ENCODE measurements at regions not wholly inside any gene's neighbourhood (a gene's known extent, or its start where the extent isn't known, plus 50 kb on each side); places are given as distances from the start of the nearest gene placed in this dataset.

DNA sequence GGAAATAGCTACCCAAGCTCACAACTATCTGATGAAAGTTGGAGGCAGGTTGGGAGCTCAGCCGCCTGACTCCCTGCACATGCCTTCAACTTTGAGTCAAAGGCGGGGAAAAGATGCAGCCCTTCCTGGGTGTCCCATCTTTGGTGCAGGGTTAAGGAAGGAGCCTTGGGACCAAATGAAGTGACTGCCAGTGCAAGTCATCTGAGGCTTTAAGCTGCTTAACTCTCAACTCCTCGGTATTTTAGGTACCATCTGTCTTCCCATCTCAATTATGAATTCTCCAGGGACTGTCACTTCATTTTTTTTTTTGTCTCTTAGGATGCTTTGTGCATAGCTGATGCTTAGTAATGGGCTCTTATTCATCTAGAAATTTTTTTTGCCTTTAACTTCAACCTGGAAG, 408.8 kb upstream of the C2CD4B start:
- DNase-seq (ENCODE audit: low read depth) = no peak

DNA sequence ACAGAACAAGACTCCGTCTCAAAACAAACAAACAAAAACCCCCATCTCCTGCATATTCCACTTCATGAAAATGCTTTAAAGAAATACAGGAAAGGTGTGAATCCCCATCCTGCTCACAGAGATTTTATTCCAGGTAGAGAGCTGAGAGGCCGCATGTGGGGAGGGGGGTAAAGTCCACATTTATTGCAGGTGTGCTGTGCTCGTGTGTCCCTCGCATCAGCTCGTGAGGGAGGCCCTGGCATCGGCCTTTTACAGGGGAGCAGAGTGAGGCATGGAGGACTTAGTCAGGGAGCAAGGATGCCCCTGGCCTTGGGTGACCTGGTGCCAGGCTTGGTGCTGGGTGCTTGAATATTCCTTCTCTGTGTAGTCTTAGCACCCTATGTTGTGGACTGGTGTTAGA, 413.5 kb upstream of the C2CD4B start:
- no peak for DNase-seq (ENCODE audit: low read depth)

DNA sequence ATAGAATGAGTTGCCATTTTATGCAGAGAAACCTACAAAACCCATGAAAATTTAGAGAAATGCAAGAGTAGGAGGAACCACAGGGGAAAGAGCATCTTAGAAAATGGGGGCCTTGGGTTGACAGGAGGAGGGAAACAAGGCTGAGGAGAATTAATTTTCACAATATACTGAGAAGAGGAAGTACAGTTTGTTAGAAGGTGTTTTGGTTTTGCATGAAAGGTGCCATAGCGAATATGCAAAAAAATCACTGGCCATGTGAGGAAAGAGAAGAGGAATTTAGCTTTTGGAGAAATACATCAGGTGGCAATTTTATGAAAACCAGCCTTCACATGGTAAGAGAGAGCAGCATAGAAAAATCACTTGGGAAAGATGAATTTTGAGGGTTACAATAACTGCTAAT, 413.9 kb upstream of the C2CD4B start:
- DNase-seq (ENCODE audit: low read depth) = no peak

- DNase-seq (ENCODE audit: low read depth) = no peak
These were observed 414.8 kb upstream of the C2CD4B start for GRCh38 chr15:62579842-62580241.

- DNase-seq (ENCODE audit: low read depth) = no peak
These were observed 417.5 kb upstream of the C2CD4B start for GRCh38 chr15:62582580-62582979.

DNA sequence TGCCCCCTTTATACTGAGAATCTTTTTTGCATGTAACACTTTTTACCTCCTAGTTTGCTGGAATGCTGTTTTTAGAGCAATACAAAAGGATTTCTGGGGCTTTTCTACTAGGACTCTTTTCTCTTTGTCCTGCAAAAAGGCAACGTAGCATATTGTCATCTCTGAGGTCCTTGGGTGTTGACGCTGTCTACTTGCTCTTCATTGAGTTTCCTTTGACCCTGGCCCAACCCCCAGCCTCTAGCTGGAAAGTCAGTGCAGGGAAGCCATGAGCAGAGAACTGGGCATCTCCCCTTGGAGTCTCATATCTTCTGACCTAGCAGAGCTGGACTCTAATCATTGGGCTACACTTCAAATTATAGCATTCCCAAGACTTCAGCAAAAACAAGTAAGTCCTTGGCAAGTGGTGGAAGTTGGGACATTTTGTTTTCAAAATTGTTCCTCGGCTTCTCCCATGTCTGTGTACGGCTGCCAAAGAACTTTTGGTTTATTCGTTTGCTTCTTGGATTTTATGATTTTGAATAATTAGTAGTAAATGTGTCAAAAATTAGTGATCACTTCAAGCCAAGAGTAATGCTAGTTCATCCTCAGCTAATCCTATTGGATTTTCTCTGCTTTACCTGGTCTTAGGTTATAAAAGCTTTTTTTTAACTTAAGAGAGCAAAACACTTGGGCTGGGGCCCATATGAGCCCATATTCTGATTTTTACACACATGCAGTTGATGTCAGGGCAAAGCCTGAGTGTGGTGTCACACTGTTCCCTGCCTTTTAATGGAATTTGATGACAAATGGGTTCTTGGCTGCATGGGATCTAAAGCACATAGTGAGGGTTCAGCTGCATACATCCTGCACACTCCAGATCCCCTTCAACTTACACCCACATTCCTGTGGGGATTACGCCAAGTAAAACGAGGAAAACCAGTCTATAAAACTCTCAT, 419.5 kb upstream of the C2CD4B start:
- no peak for DNase-seq (ENCODE audit: low read depth)

GRCh38 chr15:62588938-62589670, 424.0 kb upstream of the C2CD4B start:
- no peak for DNase-seq (ENCODE audit: low read depth)

GRCh38 chr15:62591842-62592838, 427.1 kb upstream of the C2CD4B start:
- DNase-seq (ENCODE audit: low read depth) = peak; percentile 70

GRCh38 chr15:62592920-62593319, 427.8 kb upstream of the C2CD4B start:
- no peak for DNase-seq (ENCODE audit: low read depth)

GRCh38 chr15:62593681-62594399, 428.8 kb upstream of the C2CD4B start:
- peak; percentile 70 for DNase-seq (ENCODE audit: low read depth)

GRCh38 chr15:62598217-62598616, 433.1 kb upstream of the C2CD4B start:
- no peak for DNase-seq (ENCODE audit: low read depth)

- no peak for DNase-seq (ENCODE audit: low read depth)
These were observed 435.0 kb upstream of the C2CD4B start for GRCh38 chr15:62599791-62600777.

DNA sequence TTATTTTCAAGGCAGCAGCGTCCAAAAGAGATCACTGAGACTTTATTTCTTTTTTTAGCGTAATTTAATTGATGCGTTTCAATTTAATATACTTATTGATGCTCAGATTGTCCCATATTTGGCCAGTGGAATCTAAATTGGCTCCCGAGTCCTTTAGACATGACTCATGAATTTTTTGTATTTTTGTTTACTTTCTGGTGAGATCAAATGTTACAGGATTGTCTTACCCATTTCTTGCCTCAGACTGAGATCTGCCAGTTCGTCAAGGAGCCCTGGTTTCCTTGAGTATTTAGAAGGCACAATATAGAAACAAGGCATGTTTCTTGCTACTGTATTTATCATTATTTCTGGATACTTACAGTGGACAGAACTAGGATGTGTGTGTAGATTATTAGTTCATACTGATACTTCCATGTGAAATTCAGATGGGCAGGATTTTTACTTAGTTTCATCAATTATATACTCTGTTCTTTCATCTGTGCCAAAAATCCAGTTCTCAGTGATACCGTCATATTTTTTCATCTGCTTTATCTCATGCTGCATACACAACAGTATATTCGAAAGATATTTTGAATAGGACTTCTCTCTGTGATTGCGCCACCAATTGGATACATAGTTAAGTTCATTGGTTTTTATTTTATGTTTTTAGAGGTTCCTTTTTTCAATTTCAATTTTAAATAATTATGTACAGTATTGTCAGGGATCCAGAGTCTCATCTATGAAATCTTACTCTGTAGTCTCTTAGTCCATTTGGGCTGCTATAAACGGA, 436.9 kb upstream of the C2CD4B start:
- peak; percentile 62 for DNase-seq (ENCODE audit: low read depth)

- peak; percentile 64 for DNase-seq (ENCODE audit: low read depth)
These were observed 438.7 kb upstream of the C2CD4B start for GRCh38 chr15:62603742-62604141.

GRCh38 chr15:62605282-62605681, 437.3 kb upstream of the TPM1 start:
- DNase-seq (ENCODE audit: low read depth) = no peak

DNA sequence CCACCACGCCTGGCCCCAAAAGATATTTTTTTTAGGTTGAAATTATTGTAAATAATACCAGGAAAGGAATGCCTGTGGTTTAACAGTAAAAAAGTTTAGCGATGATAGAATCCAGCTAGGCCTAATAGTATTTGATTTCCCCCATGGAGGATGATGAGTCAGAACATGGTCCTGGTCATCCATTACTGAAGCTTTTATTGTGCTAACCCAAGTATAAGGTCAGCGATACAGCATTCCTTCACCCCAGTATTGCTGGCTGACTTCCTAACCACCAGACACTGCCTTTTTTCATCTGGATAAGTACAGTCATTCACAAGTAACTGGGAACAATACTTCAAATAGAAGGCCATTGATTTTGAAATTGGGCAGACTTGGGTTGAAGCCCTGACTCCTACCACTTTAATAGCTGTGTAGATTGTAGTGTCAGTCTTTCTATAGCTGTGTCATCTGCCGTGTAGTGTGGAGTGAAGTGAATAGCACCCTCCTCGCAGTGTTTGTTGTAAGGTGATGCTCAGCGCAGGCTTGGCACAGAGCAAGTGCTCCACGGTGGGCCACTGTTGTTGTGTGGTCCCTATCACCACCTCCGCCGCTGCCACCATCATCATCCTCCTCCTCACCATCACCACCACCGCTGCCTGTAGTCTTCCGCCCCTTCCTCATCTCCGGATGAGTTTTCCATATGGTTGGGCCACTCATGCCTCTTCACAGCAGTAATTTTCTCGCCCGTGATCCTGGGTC, 436.0 kb upstream of the TPM1 start:
- peak; percentile 99 for DNase-seq (ENCODE audit: low read depth)

- DNase-seq (ENCODE audit: low read depth) = no peak
These were observed 435.5 kb upstream of the TPM1 start for GRCh38 chr15:62607114-62607462.

- peak; percentile 72 for DNase-seq (ENCODE audit: low read depth)
These were observed 434.9 kb upstream of the TPM1 start for GRCh38 chr15:62607643-62608042.

Data from M059J (cell line).